Left lung (tissue), 4 donors: ENCODE measurements at regions not wholly inside any gene's neighbourhood (a gene's known extent, or its start where the extent isn't known, plus 50 kb on each side); places are given as distances from the start of the nearest gene placed in this dataset.

Experiments used
- ATAC-seq: fragments of 200-7000 bp; cut with Tn5 transposase; one replicate; pipeline ENCODE4 v1.9.1; 2020; ENCODE audit warnings: moderate library complexity
- DNase-seq, 4 donors: peaks; one replicate each; pipeline ENCODE4 v3.0.0-alpha.2; 2013 to 2020
- H3K27ac ChIP-seq, 2 donors: fragments of 200-600 bp; sonication (generic) in 1 of 2; one replicate each; pipeline versions ENCODE4 v1.5.0 to v1.8.0; 2020 to 2021
- H3K27me3 ChIP-seq, 2 donors: fragments of 200-600 bp; sonication (generic) in 1 of 2; one replicate each; pipeline versions ENCODE4 v1.5.0 to v1.8.0; 2020 to 2021
- H3K36me3 ChIP-seq, 2 donors: fragments of 200-600 bp; sonication (generic) in 1 of 2; one replicate each; pipeline versions ENCODE4 v1.5.0 to v1.8.0; 2020 to 2021
- H3K4me1 ChIP-seq, 2 donors: fragments of 200-600 bp; one replicate each; pipeline ENCODE4 v1.8.0; 2021
- H3K4me3 ChIP-seq, 2 donors: fragments of 200-600 bp; sonication (generic) in 1 of 2; one replicate each; pipeline versions ENCODE4 v1.5.0 to v1.8.0; 2020 to 2021; ENCODE audit warnings: mild to moderate bottlenecking in 1 of 2
- H3K9me3 ChIP-seq, 2 donors: fragments of 200-600 bp; sonication (generic) in 1 of 2; one replicate each; pipeline versions ENCODE4 v1.5.0 to v1.8.0; 2020 to 2021
- CTCF ChIP-seq, 2 donors: fragments of 200-600 bp; sonication (generic) in 1 of 2; IDR thresholded peaks; one replicate each; pipeline versions ENCODE4 v1.5.0 to v1.8.0; 2021; ENCODE audit warnings: antibody characterized with exemption in 2 of 2
- intact Hi-C, 2 donors: fragments of 100-400 bp; cut with DNase I; formaldehyde crosslinking; loops; one replicate each; pipeline versions ENCODE4 v1.11.2 to v1.14.2; 2022
- donor health status: DM: no; HTN: yes; CAD: no.
- donor health status: DM: no; HTN: no; CAD: no.

GRCh38 chr2:109669731-109670130 is 55.6 kb downstream of the SOWAHC start:
- intact Hi-C loops = no loop called here
- no peak for DNase-seq
- H3K27me3 ChIP-seq = no peaks in the 10 kb centered on the region

GRCh38 chr2:109670556-109671411 is 56.6 kb downstream of the SOWAHC start:
- no peak for DNase-seq
- H3K27me3 ChIP-seq = no peaks in the 10 kb centered on the region
- H3K9me3 ChIP-seq = no peaks in the 10 kb centered on the region
- no peak overlapping the region for H3K27ac ChIP-seq
- H3K4me3 ChIP-seq = no peak overlapping the region
- no peaks in the 10 kb centered on the region for H3K36me3 ChIP-seq
- no peak for ATAC-seq
- no peak for TF ChIP-seq CTCF (IDR thresholded peaks at IDR 0.05)
- intact Hi-C loops = no loop called here
- no peaks in the 10 kb centered on the region for H3K4me1 ChIP-seq

More at GRCh38 chr2:109669731-109670130, 55.6 kb downstream of the SOWAHC start:
- Histone ChIP-seq H3K27ac (no peak overlapping the region), H3K36me3 (no peaks in the 10 kb centered on the region), H3K4me3 (no peak overlapping the region), H3K9me3 (no peaks in the 10 kb centered on the region), H3K4me1 (no peaks in the 10 kb centered on the region)
- ATAC-seq = no peak
- TF ChIP-seq CTCF (IDR thresholded peaks at IDR 0.05) = no peak

GRCh38 chr2:109674894-109675534 is 60.9 kb downstream of the SOWAHC start:
- DNase-seq (no peak), ATAC-seq (peak; percentile 13)
- Histone ChIP-seq H3K27ac (peak overlapping the region in 1 of 2 donors; percentile 19), H3K9me3 (no peaks in the 10 kb centered on the region), H3K4me1 (peaks cover 0 to 32% of the 10 kb centered on the region in 2 donors), H3K4me3 (no peak overlapping the region), H3K27me3 (no peaks in the 10 kb centered on the region), H3K36me3 (no peaks in the 10 kb centered on the region)
- intact Hi-C loops = no loop called here
- TF ChIP-seq CTCF (IDR thresholded peaks at IDR 0.05) = no peak

- peak overlapping the region in 1 of 2 donors; percentile 24 for H3K27ac ChIP-seq
- H3K36me3 ChIP-seq = no peaks in the 10 kb centered on the region
- no peak overlapping the region for H3K4me3 ChIP-seq
- H3K4me1 ChIP-seq = peaks cover 0 to 36% of the 10 kb centered on the region in 2 donors
- no peaks in the 10 kb centered on the region for H3K9me3 ChIP-seq
- TF ChIP-seq CTCF (IDR thresholded peaks at IDR 0.05) = no peak
- intact Hi-C loops = no loop called here
- no peaks in the 10 kb centered on the region for H3K27me3 ChIP-seq
- ATAC-seq = peak; percentile 70
- peak in 1 of 4 donors; percentile 68 for DNase-seq
Measured at GRCh38 chr2:109675666-109676345, 61.6 kb downstream of the SOWAHC start.
